Natural killer cell (primary cell): ENCODE measurements at regions not wholly inside any gene's neighbourhood (a gene's known extent, or its start where the extent isn't known, plus 50 kb on each side); places are given as distances from the start of the nearest gene placed in this dataset.

Experiments used
- ATAC-seq, 3 donors: fragments of 150-1000 bp in 2 of 3; fragments of 200-7000 bp in 1 of 3; cut with Tn5 transposase; 1 replicate in 1 of 3; 2 replicates in 2 of 3; pipeline ENCODE4 v1.10.0; 2021; ENCODE audit warnings: mild to moderate bottlenecking in 2 of 3, moderate library complexity in 2 of 3
- DNase-seq, 2 donors: peaks; one replicate each; pipeline versions ENCODE4 v3.0.0 to v3.0.0-alpha.2; 2013 to 2021; ENCODE audit warnings: mixed read lengths in 1 of 2
- H3K27ac ChIP-seq: one replicate; pipeline ENCODE4 v1.5.1; 2013; ENCODE audit warnings: mild to moderate bottlenecking, low read length
- H3K27me3 ChIP-seq: one replicate; pipeline ENCODE4 v1.6.1; 2013; ENCODE audit warnings: low read length; ENCODE audit not compliant: control insufficient read depth, insufficient read depth
- H3K36me3 ChIP-seq: one replicate; pipeline ENCODE4 v1.6.1; 2013; ENCODE audit warnings: low read length; ENCODE audit not compliant: control insufficient read depth, insufficient read depth
- H3K4me1 ChIP-seq: one replicate; pipeline ENCODE4 v1.6.1; 2013; ENCODE audit warnings: low read length; ENCODE audit not compliant: control insufficient read depth, insufficient read depth
- H3K4me3 ChIP-seq: one replicate; pipeline ENCODE4 v1.5.1; 2013; ENCODE audit warnings: low read length
- H3K9me3 ChIP-seq: one replicate; pipeline ENCODE4 v1.6.1; 2013; ENCODE audit warnings: low read length; ENCODE audit not compliant: control insufficient read depth, insufficient read depth
- H3K27ac Mint-ChIP-seq, 2 donors: one replicate each; pipeline ENCODE4 v1.8.0; 2022; ENCODE audit warnings: mild to moderate bottlenecking in 2 of 2, mixed read lengths in 2 of 2, moderate library complexity in 1 of 2
- H3K27me3 Mint-ChIP-seq, 2 donors: one replicate each; pipeline ENCODE4 v1.8.0; 2022; ENCODE audit warnings: low read depth in 2 of 2, mixed read lengths in 2 of 2
- H3K36me3 Mint-ChIP-seq: one replicate; pipeline ENCODE4 v1.8.0; 2022; ENCODE audit warnings: mixed read lengths
- H3K4me1 Mint-ChIP-seq, 2 donors: one replicate each; pipeline ENCODE4 v1.8.0; 2022; ENCODE audit warnings: mixed read lengths in 2 of 2
- H3K4me3 Mint-ChIP-seq: one replicate; pipeline ENCODE4 v1.8.0; 2022; ENCODE audit warnings: mild to moderate bottlenecking, moderate library complexity, mixed read lengths
- H3K9me3 Mint-ChIP-seq, 2 donors: one replicate each; pipeline ENCODE4 v1.8.0; 2022; ENCODE audit warnings: mixed read lengths in 2 of 2
- WGBS: methylation state at CpG from one replicate; pipeline ENCODE4 v1.1.7; 2013; ENCODE audit warnings: missing lambda C conversion rate; ENCODE audit not compliant: insufficient coverage; 5-methylcytosine and 5-hydroxymethylcytosine counted together
- intact Hi-C: fragments of 100-400 bp; cut with micrococcal nuclease; formaldehyde crosslinking; loops from one replicate; pipeline ENCODE4 v1.14.2; 2022
- TF ChIP-seq, protein P1 (sequence below): fragments of 200-600 bp; IDR thresholded peaks from one replicate; pipeline ENCODE4 v1.8.0; 2022; ENCODE audit warnings: antibody characterized with exemption

- Mint-ChIP-seq H3K36me3 (no peaks in the 10 kb centered on the region), H3K9me3 (no peaks in the 10 kb centered on the region), H3K4me1 (no peaks in the 10 kb centered on the region), H3K27ac (no peak overlapping the region), H3K4me3 (no peak overlapping the region), H3K27me3 (no peaks in the 10 kb centered on the region)
- TF ChIP-seq, protein P1, sequence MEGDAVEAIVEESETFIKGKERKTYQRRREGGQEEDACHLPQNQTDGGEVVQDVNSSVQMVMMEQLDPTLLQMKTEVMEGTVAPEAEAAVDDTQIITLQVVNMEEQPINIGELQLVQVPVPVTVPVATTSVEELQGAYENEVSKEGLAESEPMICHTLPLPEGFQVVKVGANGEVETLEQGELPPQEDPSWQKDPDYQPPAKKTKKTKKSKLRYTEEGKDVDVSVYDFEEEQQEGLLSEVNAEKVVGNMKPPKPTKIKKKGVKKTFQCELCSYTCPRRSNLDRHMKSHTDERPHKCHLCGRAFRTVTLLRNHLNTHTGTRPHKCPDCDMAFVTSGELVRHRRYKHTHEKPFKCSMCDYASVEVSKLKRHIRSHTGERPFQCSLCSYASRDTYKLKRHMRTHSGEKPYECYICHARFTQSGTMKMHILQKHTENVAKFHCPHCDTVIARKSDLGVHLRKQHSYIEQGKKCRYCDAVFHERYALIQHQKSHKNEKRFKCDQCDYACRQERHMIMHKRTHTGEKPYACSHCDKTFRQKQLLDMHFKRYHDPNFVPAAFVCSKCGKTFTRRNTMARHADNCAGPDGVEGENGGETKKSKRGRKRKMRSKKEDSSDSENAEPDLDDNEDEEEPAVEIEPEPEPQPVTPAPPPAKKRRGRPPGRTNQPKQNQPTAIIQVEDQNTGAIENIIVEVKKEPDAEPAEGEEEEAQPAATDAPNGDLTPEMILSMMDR, result no peak
- ATAC-seq, result no peak
- Histone ChIP-seq H3K4me3 (no peak overlapping the region), H3K27me3 (no peaks in the 10 kb centered on the region), H3K4me1 (no peaks in the 10 kb centered on the region), H3K9me3 (no peaks in the 10 kb centered on the region), H3K36me3 (no peaks in the 10 kb centered on the region), H3K27ac (no peak overlapping the region)
- WGBS, result 95% methylated on average over 20 of the region's 20 CpGs
- intact Hi-C loops, result no loop called here
- no peak for DNase-seq
These were observed 129.6 kb downstream of the ENGASE start for GRCh38 chr17:79204261-79204660.

- H3K9me3 ChIP-seq, result no peaks in the 10 kb centered on the region
- TF ChIP-seq, protein P1, result no peak
- Mint-ChIP-seq H3K9me3 (no peaks in the 10 kb centered on the region), H3K36me3 (no peaks in the 10 kb centered on the region), H3K27ac (no peak overlapping the region), H3K4me1 (no peaks in the 10 kb centered on the region), H3K27me3 (peaks cover 0 to 2% of the 10 kb centered on the region in 2 donors), H3K4me3 (no peak overlapping the region)
- H3K27me3 ChIP-seq, result no peaks in the 10 kb centered on the region
- H3K36me3 ChIP-seq, result no peaks in the 10 kb centered on the region
- ATAC-seq (no peak), DNase-seq (no peak)
- H3K4me3 ChIP-seq, result no peak overlapping the region
- 82% methylated on average over 5 of the region's 5 CpGs for WGBS
- H3K27ac ChIP-seq, result no peak overlapping the region
- H3K4me1 ChIP-seq, result no peaks in the 10 kb centered on the region
- intact Hi-C loops, result no loop called here
These were observed 129.0 kb downstream of the ENGASE start for GRCh38 chr17:79203657-79204056.

GRCh38 chr17:79203016-79203415 lies 128.4 kb downstream of the ENGASE start:
- WGBS, result 71% methylated on average over 5 of the region's 9 CpGs
- no peaks in the 10 kb centered on the region for H3K27me3 ChIP-seq
- Mint-ChIP-seq H3K27ac (no peak overlapping the region), H3K4me1 (no peaks in the 10 kb centered on the region), H3K36me3 (no peaks in the 10 kb centered on the region), H3K9me3 (no peaks in the 10 kb centered on the region), H3K4me3 (no peak overlapping the region), H3K27me3 (peaks cover 0 to 2% of the 10 kb centered on the region in 2 donors)
- ATAC-seq, result no peak
- intact Hi-C loops, result no loop called here
- H3K4me1 ChIP-seq, result no peaks in the 10 kb centered on the region
- H3K27ac ChIP-seq, result no peak overlapping the region
- DNase-seq, result no peak
- no peaks in the 10 kb centered on the region for H3K9me3 ChIP-seq
- TF ChIP-seq, protein P1, result no peak
- H3K36me3 ChIP-seq, result no peaks in the 10 kb centered on the region
- H3K4me3 ChIP-seq, result no peak overlapping the region

DNA sequence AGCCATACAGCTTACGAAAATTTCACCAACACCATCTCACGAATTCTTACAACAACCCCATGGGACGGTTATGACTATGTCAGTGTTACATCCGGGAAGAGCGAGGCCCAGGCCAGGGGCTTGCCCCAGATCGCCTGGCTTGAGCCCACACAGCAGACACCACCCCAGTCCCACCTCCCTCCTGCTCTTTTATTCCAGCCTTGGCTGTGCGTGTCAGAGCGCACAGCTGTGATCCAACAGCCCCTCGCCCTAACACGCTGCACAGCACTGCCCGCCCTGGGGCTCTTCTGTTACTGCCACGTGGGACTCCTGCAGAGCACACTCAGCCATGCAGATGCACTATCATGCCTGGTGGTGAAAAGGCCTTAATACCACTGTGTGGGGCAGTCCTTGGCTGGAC lies 127.9 kb downstream of the ENGASE start:
- H3K27ac Mint-ChIP-seq, result no peak overlapping the region
- H3K4me3 ChIP-seq, result no peak overlapping the region
- intact Hi-C loops, result no loop called here
- no peak overlapping the region for H3K27ac ChIP-seq
- TF ChIP-seq, protein P1, result no peak
- no peaks in the 10 kb centered on the region for H3K9me3 ChIP-seq
- H3K27me3 Mint-ChIP-seq, result peaks cover 0 to 2% of the 10 kb centered on the region in 2 donors
- no peak for ATAC-seq
- no peak overlapping the region for H3K4me3 Mint-ChIP-seq
- H3K27me3 ChIP-seq, result no peaks in the 10 kb centered on the region
- no peaks in the 10 kb centered on the region for H3K36me3 ChIP-seq
- no peak for DNase-seq
- no peaks in the 10 kb centered on the region for H3K36me3 Mint-ChIP-seq
- H3K4me1 Mint-ChIP-seq, result no peaks in the 10 kb centered on the region
- 75% methylated on average over 12 of the region's 12 CpGs for WGBS
- H3K4me1 ChIP-seq, result no peaks in the 10 kb centered on the region
- H3K9me3 Mint-ChIP-seq, result no peaks in the 10 kb centered on the region
